ENCODE measurements at regions not wholly inside any gene's neighbourhood (a gene's known extent, or its start where the extent isn't known, plus 50 kb on each side); places are given as distances from the start of the nearest gene placed in this dataset.

DNA sequence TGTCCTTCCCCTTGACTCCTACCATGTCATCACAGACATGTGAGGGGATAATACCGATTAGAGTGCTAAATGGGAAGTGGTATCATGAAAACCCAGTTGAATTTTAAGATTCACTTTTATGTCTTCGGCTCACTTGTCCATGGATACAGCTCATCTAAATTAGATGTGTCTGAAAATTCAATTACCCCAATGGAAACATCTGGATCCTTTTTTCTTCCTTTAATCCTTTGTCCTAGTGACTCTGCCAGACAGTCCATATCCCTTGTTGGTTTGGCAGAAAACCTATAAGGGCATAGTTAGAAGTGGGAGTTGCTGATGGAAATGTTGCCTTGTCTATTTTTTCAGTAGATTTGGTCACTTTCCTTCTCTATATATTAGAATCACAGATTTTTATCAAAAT lies 271.9 kb downstream of the MTERF1 start:
- TF ChIP-seq CTCF (IDR thresholded peaks at IDR 0.05; ENCODE audit: insufficient read depth, low read length, poor library complexity, severe bottlenecking) (no peak), EZH2phosphoT487 (conservative IDR thresholded peaks at IDR 0.05; ENCODE audit: low read length) (no peak)

Data from SU-DHL-6 (cell line).